ENCODE measurements at regions not wholly inside any gene's neighbourhood (a gene's known extent, or its start where the extent isn't known, plus 50 kb on each side); places are given as distances from the start of the nearest gene placed in this dataset.

DNA sequence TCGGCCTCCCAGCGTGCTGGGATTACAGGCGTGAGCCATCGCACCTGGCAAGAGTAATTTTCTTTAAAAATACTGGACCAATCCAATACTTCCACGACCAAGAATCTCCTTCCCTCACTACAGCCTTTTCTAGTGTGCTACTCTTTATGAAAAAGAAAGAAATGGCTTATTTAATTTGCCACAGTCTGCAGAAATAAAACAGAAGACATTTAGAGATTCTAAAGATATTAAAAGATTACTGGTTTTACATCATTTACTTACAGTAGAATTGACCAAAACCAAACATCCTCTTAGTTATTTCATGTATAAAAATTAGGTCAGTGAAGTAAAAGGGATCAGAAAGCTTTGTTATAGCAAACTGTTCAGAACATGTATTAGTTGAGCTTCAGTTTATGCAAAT lies 679.6 kb downstream of the MAT2B start:
- H3K27me3 Mint-ChIP-seq = peaks cover 0 to 5% of the 10 kb centered on the region in 2 donors
- H3K4me1 Mint-ChIP-seq = no peaks in the 10 kb centered on the region
- H3K9me3 Mint-ChIP-seq = no peaks in the 10 kb centered on the region
- DNase-seq (no peak), ATAC-seq (replicated peaks) (no peak)
- no peak overlapping the region for H3K4me3 Mint-ChIP-seq
- no peak overlapping the region for H3K27ac Mint-ChIP-seq
- H3K36me3 Mint-ChIP-seq = no peaks in the 10 kb centered on the region

DNA sequence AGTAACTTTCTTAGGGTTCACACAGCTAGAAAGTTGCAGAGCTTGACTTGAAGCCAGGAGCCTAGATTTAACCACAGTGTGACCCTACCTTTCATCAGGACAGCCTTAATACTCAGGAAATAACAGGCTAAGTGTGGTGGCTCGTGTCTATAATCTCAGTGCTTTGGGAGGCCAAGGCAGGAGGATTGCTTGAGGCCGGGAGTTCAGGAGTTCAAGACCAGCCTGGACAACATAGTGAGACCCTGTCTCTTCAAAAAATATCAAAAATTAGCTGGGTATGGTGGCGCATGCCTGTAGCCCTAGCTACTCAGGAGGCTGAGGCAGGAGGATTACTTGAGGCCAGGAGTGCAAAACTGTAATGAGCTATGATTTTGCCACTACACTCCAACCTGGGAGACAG lies 681.1 kb downstream of the MAT2B start:
- Mint-ChIP-seq H3K4me3 (no peak overlapping the region), H3K27me3 (peaks cover 0 to 3% of the 10 kb centered on the region in 2 donors), H3K4me1 (no peaks in the 10 kb centered on the region), H3K27ac (no peak overlapping the region), H3K36me3 (no peaks in the 10 kb centered on the region), H3K9me3 (no peaks in the 10 kb centered on the region)
- ATAC-seq (replicated peaks) = no peak
- DNase-seq = no peak

DNA sequence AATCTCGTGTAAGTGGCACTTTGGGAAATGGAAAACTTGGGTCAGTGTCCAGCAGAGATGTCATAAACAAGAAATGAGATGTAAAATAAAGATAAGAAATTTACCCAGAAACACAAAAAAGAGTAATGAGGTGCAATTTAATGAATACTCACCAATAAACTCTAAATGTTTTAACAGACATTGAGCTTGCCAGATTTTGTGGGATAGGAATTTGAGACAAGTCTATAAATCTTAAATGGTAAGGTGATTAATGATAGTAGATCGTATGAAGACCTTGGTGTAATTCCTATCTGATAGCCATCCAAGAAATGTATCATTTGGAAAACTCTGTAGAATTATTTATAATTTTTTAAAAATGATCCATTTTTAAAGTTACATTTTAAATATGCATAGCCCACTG lies 682.4 kb downstream of the MAT2B start:
- H3K9me3 Mint-ChIP-seq = no peaks in the 10 kb centered on the region
- H3K4me1 Mint-ChIP-seq = no peaks in the 10 kb centered on the region
- H3K4me3 Mint-ChIP-seq = no peak overlapping the region
- ATAC-seq (replicated peaks) = no peak
- no peak overlapping the region for H3K27ac Mint-ChIP-seq
- no peaks in the 10 kb centered on the region for H3K27me3 Mint-ChIP-seq
- H3K36me3 Mint-ChIP-seq = no peaks in the 10 kb centered on the region
- no peak for DNase-seq

DNA sequence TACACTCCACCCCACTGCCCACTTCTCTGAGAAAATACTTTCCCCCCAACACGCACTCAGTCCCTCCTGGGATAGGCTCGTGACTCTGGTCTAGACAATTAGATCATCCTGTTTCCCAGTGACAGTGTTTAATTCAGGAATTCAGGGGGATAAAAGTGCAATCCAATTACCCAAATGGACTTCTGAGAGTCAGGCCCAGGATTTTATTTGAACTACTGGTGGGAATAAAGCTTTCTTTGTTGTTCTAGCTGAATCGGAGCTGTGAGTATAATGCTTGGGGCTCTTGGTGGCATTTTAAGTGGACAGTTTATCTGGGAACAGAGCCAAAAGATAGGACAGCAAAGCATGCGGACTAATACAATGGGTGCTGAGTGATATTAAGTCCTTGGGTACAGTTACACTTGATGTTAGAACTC lies 683.3 kb downstream of the MAT2B start:
- Mint-ChIP-seq H3K4me3 (no peak overlapping the region), H3K4me1 (no peaks in the 10 kb centered on the region), H3K27ac (no peak overlapping the region), H3K27me3 (no peaks in the 10 kb centered on the region), H3K36me3 (no peaks in the 10 kb centered on the region), H3K9me3 (peaks cover 0 to 1% of the 10 kb centered on the region in 2 donors)
- no peak for ATAC-seq (replicated peaks)
- no peak for DNase-seq

DNA sequence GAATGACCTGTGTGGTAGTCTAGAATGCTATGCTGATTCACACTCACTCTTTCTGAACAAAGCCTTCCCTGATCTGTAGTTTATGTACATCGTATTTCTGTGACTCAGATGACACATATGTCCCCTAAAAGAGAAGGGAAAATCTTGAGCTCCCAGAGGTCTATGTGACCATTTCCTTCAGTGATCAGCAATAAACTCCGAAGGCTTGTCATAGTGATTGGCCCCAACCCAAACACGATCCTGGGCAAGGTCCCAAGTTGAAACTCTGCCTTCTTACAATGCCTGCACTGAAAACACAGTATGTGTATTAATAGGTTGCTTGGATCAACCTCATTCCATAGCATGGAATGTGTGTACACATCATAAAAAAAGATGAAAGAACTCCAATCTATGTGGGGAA lies 685.8 kb downstream of the MAT2B start:
- Mint-ChIP-seq H3K36me3 (no peaks in the 10 kb centered on the region), H3K9me3 (peaks cover 0 to 2% of the 10 kb centered on the region in 2 donors), H3K27ac (no peak overlapping the region), H3K27me3 (no peaks in the 10 kb centered on the region), H3K4me1 (no peaks in the 10 kb centered on the region), H3K4me3 (no peak overlapping the region)
- DNase-seq (no peak), ATAC-seq (replicated peaks) (no peak)

DNA sequence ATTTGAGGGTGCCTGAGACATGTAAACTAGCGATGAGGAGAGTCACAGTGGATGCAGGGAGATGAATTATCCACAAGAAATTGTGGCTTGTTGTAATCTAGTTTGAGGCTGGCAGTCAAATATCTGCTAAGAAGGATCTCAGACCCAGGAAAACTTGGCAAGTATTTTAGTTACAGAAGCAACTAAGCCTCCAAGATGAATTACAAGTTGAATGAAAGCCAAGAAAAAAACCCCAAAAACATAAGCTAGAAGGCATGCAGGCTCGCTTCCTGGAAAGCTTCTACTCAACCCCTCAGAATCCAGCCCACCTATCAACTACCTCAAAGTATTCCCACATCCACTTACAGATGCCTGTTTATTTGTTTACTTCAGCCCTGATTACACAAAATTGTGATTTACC lies 696.9 kb downstream of the MAT2B start:
- Mint-ChIP-seq H3K36me3 (no peaks in the 10 kb centered on the region), H3K4me3 (no peak overlapping the region), H3K27ac (no peak overlapping the region), H3K9me3 (peaks cover 4 to 6% of the 10 kb centered on the region in 2 donors), H3K4me1 (no peaks in the 10 kb centered on the region), H3K27me3 (peaks cover 0 to 7% of the 10 kb centered on the region in 2 donors)
- ATAC-seq (replicated peaks) (no peak), DNase-seq (no peak)

DNA sequence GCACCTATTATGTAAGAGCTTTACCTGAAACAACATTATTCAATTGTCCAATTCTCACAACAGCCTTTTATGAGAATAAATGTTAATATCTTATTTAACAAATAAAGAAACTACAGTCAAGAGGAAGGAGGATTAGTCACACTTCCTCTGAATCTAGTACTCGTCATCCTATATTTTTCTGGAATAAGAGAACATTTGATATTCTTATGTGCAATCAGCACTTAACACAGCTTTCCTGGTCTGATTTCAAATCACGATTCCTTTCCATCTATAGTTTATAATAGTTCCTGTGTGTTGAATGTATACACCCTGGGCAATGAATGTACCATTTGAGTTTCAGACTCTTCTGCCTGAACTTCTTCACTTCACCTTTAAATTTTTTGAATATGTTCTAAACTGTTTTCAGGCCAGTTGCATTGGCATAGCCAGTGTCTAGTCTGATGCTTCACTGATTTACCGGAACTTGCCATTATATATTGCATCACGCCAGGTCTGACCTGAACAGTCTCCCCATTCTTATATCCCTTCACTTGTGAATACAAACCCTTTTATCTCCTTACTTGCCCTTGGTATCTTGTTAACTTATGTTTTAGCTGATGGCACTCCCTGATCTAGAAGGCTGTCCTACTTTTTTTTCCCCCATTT lies 698.3 kb downstream of the MAT2B start:
- Mint-ChIP-seq H3K27me3 (peaks cover 0 to 10% of the 10 kb centered on the region in 2 donors), H3K4me1 (no peaks in the 10 kb centered on the region), H3K9me3 (peaks cover 4 to 6% of the 10 kb centered on the region in 2 donors), H3K4me3 (no peak overlapping the region), H3K36me3 (no peaks in the 10 kb centered on the region), H3K27ac (no peak overlapping the region)
- ATAC-seq (replicated peaks) (no peak), DNase-seq (no peak)

DNA sequence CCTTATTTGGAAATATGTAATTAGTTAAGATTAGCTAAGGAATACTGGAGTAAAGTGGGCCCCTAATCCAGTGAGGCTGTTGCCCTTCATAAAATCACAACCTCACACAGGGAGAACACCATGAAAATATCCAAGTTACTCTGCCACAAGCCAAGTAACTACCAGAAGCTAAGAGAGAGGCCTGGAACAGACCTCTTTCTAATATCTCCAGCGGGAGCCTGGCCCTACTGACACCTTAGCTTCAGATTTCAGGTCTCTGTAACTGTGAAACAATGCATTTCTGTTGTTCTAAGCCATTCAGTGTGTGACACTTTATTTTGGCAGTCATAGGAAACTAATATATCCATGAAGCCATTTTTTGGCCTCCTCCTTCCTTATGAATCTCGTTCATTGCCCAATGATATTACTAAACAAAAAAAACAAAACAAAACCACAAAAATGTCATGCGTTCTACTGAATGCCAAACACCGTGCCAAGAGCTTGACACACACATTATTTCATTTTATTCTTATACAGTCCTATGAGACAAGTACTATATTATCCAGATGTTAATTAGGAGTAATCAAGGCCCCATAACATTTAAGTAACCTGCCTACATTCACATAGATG lies 699.0 kb downstream of the MAT2B start:
- peaks cover 3 to 5% of the 10 kb centered on the region in 2 donors for H3K9me3 Mint-ChIP-seq
- ATAC-seq (replicated peaks) (no peak), DNase-seq (no peak)
- no peaks in the 10 kb centered on the region for H3K36me3 Mint-ChIP-seq
- H3K4me1 Mint-ChIP-seq = no peaks in the 10 kb centered on the region
- peaks cover 0 to 10% of the 10 kb centered on the region in 2 donors for H3K27me3 Mint-ChIP-seq
- no peak overlapping the region for H3K4me3 Mint-ChIP-seq
- H3K27ac Mint-ChIP-seq = no peak overlapping the region

DNA sequence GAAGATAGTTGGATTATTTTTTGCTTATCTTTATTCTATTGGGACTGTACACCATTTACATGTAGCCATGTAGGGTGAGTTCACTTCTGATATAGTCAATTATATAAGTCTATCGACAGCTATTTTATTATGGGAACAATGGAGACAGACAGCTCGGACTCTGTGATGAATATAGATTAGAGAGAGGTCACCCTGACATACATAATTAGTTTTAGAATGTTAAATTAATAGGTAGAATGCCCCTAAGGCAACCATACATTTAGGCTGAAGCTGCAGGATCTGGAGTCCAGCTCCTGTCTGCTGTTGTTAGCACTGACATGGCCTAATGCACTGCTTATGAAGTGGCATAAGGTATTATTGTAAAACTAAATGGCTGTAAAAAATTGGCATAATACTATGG lies 700.8 kb downstream of the MAT2B start:
- Mint-ChIP-seq H3K27me3 (peaks cover 0 to 15% of the 10 kb centered on the region in 2 donors), H3K36me3 (no peaks in the 10 kb centered on the region), H3K4me1 (no peaks in the 10 kb centered on the region), H3K9me3 (no peaks in the 10 kb centered on the region), H3K27ac (no peak overlapping the region), H3K4me3 (no peak overlapping the region)
- ATAC-seq (replicated peaks) (no peak), DNase-seq (no peak)

DNA sequence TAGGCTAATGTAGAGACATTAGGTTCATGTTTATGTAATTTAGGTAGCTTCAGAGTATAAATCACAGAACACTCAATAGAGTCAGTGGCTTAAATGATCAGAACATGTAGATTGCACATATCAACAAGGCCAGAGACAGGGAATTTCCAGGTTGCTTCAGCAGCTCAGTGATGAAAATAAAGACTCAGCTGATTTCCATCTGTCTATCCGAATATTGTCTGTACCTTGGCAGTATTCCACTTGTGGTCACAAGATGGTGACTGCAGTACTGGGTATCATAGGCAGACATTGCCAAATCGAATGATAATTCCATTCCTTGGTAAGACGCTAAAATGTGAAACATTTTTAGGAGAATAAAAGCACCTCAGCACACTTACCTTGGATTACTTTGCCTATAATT lies 702.2 kb downstream of the MAT2B start:
- no peak for DNase-seq
- H3K9me3 Mint-ChIP-seq = no peaks in the 10 kb centered on the region
- H3K27ac Mint-ChIP-seq = no peak overlapping the region

DNA sequence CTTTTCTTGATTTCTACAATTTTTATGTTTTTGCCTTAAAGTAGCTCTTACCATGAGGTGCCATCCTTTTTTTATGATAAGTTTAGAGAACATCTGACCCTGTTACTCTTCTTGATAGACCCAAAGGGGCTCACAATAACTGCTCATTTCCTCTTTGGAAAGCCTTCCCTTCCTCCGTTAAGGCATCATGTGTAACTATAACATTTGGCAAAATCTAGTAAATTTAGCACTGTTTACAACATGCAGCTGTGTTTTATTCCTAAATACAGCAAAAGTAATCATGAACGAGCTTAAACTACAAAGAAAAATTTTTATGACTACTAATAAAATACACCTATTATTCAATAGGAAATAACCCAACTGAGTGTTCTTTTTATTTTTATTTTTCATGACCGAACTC lies 705.1 kb downstream of the MAT2B start:
- no peak overlapping the region for H3K4me3 Mint-ChIP-seq

More for the DNA sequence above, 702.2 kb downstream of the MAT2B start:
- Mint-ChIP-seq H3K36me3 (no peaks in the 10 kb centered on the region), H3K27me3 (peaks cover 0 to 9% of the 10 kb centered on the region in 2 donors), H3K4me3 (no peak overlapping the region), H3K4me1 (no peaks in the 10 kb centered on the region)
- no peak for ATAC-seq (replicated peaks)

DNA sequence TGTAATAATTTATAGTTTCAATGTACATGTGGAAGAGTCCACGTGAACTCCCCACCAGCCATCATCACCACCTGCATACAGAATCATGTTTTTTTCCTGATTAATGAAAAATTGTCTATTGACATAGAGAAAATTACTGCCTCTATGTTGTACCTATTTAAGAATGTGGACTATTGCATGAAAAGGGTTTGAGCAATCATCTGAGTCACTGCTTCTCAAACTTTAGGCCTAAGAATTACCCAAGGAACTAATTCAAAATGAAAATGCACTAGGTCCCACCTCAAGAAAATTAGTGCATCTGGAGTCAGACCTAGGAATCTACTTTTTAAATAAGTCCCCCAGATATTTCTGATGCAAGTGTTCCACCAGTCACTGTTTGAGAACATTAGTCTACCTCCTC lies 709.3 kb downstream of the MAT2B start:
- Mint-ChIP-seq H3K9me3 (peaks cover 0 to 2% of the 10 kb centered on the region in 2 donors), H3K27ac (no peak overlapping the region), H3K36me3 (no peaks in the 10 kb centered on the region), H3K4me3 (no peak overlapping the region), H3K4me1 (no peaks in the 10 kb centered on the region), H3K27me3 (peaks cover 0 to 5% of the 10 kb centered on the region in 2 donors)
- DNase-seq = no peak
- no peak for ATAC-seq (replicated peaks)

More for the DNA sequence above, 705.1 kb downstream of the MAT2B start:
- Mint-ChIP-seq H3K36me3 (no peaks in the 10 kb centered on the region), H3K27me3 (peaks cover 0 to 9% of the 10 kb centered on the region in 2 donors), H3K4me1 (no peaks in the 10 kb centered on the region), H3K9me3 (no peaks in the 10 kb centered on the region), H3K27ac (no peak overlapping the region)
- ATAC-seq (replicated peaks) (no peak), DNase-seq (no peak)

DNA sequence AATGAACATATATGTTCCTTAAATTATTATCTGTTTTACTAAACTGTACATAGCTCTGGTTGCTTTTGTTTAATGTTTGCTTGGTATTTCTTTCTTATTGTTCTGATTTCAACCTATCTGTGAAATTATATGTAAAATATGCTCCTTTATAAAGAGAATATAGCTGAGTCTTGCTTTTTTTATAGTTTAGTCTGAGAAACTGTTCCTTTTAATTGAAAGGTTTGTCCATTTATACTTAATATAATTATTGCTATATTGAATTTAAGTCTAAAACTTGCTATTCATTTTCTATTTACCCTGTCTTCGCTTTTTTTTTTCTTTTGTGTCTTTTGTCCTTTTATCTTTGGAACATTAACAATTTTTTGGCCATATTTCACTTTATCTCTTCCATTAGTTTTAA lies 712.0 kb downstream of the MAT2B start:
- no peaks in the 10 kb centered on the region for H3K4me1 Mint-ChIP-seq
- no peak for ATAC-seq (replicated peaks)
- no peak overlapping the region for H3K27ac Mint-ChIP-seq
- no peaks in the 10 kb centered on the region for H3K36me3 Mint-ChIP-seq
- no peak for DNase-seq
- peaks cover 0 to 2% of the 10 kb centered on the region in 2 donors for H3K9me3 Mint-ChIP-seq
- no peak overlapping the region for H3K4me3 Mint-ChIP-seq
- no peaks in the 10 kb centered on the region for H3K27me3 Mint-ChIP-seq

DNA sequence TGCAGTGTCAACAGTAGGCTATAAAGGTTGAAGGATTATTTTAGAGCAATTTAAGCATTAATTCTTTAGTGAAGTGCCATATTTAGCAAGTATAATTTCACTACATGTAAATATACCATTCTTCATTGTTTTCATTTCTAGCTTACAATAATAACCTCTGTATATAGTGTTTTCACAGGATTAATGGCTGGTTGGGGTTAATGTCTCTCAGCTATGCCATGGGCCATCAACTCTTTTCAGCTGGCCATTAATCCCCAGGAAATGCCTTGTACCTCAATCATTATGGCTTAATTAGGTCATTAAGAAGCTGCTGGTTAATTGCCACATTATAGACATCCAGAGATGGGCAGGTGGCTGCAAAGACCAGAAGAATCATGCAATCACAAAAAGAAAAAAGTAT lies 715.1 kb downstream of the MAT2B start:
- no peaks in the 10 kb centered on the region for H3K27me3 Mint-ChIP-seq
- DNase-seq (no peak), ATAC-seq (replicated peaks) (no peak)
- no peaks in the 10 kb centered on the region for H3K36me3 Mint-ChIP-seq
- H3K27ac Mint-ChIP-seq = no peak overlapping the region
- no peak overlapping the region for H3K4me3 Mint-ChIP-seq
- peaks cover 0 to 2% of the 10 kb centered on the region in 2 donors for H3K9me3 Mint-ChIP-seq
- H3K4me1 Mint-ChIP-seq = no peaks in the 10 kb centered on the region

DNA sequence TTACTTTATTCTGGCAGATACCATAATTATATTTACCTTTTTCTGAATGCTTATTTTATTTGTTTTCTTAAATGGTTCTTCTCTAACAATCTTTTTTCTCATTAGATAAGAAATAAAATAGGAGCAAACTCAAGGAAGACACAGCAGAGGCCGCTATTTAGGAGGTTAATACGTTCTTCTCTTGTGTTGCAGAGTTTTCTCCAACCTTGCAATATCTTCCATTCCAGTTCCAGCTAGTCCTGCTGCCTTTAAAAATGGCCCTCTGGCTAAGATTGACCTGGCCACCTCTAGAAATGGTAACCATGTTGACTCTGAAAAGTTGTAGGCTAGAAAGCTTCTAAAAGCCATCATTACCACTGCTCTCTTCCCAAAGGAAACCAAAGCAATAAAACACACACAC lies 718.8 kb downstream of the MAT2B start:
- Mint-ChIP-seq H3K27me3 (no peaks in the 10 kb centered on the region), H3K27ac (no peak overlapping the region), H3K36me3 (no peaks in the 10 kb centered on the region), H3K9me3 (peaks cover 1 to 5% of the 10 kb centered on the region in 2 donors), H3K4me1 (no peaks in the 10 kb centered on the region), H3K4me3 (no peak overlapping the region)
- no peak for DNase-seq
- ATAC-seq (replicated peaks) = no peak

All from stimulated activated naive B cell treated with anti-CD40 and anti-IgM and Interleukin-4, amounts not matched to agents 10 μg/mL and 1 μg/mL and 100 μg/mL, for 72 hours (primary cell).